ENCODE measurements at regions not wholly inside any gene's neighbourhood (a gene's known extent, or its start where the extent isn't known, plus 50 kb on each side); places are given as distances from the start of the nearest gene placed in this dataset.

DNA sequence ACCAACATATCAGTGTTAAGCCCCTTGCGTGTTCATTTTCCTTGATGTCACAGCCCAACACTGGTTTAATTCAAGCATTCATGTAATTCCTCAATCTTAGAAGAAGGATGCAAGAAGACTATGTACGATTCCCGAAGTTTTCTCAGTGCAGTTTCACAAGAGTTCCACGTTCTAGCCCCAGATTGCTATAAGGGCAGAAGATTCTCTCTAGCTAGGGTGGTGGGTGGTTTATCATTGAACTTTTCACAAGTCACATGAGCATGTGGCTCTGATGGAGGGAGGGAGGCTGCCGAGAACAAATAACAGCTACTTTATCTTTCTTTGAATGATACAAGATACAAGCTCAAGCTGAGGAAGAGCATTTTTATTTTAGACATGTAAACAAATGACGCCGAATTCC is 71.9 kb upstream of the NHSL1 start:
- no peak overlapping the region for H3K4me3 ChIP-seq (ENCODE audit: low read depth, low read length)
- no peaks in the 10 kb centered on the region for H3K9me3 ChIP-seq (ENCODE audit: control insufficient read depth, insufficient read depth, low read depth, low read length)
- no peaks in the 10 kb centered on the region for H3K36me3 ChIP-seq (ENCODE audit: control insufficient read depth in 2 of 2, insufficient read depth in 1 of 2, low read length in 2 of 2)
- POLR2A ChIA-PET: interaction anchor here (0.6 to 1.6 kb wide), 3 partner anchors 9 to 167 kb away, joined by 3 to 4 read pairs (median 3); partner anchors contain the start of gene HEBP2
- H3K4me1 ChIP-seq (ENCODE audit: control insufficient read depth, insufficient read depth, low read length): peaks cover 15% of the 10 kb centered on the region
- H3K27ac ChIP-seq (ENCODE audit: extremely low read depth, low read depth, low read length): no peak overlapping the region
- TF ChIP-seq, protein P1, sequence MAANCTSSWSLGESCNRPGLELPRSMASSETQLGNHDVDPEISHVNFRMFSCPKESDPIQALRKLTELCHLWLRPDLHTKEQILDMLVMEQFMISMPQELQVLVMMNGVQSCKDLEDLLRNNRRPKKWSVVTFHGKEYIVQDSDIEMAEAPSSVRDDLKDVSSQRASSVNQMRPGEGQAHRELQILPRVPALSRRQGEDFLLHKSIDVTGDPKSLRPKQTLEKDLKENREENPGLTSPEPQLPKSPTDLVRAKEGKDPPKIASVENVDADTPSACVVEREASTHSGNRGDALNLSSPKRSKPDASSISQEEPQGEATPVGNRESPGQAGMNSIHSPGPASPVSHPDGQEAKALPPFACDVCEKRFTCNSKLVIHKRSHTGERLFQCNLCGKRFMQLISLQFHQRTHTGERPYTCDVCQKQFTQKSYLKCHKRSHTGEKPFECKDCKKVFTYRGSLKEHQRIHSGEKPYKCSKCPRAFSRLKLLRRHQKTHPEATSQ (tag by site-specific recombination; IDR thresholded peaks at IDR 0.05): no peak
- TF ChIP-seq ZNF366 (tag by site-specific recombination; conservative IDR thresholded peaks at IDR 0.05) (0 out of 2 replicates have a peak, but pooled peaks have one; percentile 22), ZNF341 (tag by site-specific recombination; IDR thresholded peaks at IDR 0.05; ENCODE audit: low read depth) (peak; percentile 81), ZNF324 (tag by site-specific recombination; IDR thresholded peaks at IDR 0.05) (no peak)
- TF ChIP-seq, protein P2, sequence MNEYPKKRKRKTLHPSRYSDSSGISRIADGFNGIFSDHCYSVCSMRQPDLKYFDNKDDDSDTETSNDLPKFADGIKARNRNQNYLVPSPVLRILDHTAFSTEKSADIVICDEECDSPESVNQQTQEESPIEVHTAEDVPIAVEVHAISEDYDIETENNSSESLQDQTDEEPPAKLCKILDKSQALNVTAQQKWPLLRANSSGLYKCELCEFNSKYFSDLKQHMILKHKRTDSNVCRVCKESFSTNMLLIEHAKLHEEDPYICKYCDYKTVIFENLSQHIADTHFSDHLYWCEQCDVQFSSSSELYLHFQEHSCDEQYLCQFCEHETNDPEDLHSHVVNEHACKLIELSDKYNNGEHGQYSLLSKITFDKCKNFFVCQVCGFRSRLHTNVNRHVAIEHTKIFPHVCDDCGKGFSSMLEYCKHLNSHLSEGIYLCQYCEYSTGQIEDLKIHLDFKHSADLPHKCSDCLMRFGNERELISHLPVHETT (tag by site-specific recombination; IDR thresholded peaks at IDR 0.05): no peak
- CTCF ChIA-PET: interaction anchor here (0.7 to 2.0 kb wide), 3 partner anchors 11 to 17 kb away, joined by 3 to 8 read pairs (median 5); no protein-coding TSS in a partner anchor

DNA sequence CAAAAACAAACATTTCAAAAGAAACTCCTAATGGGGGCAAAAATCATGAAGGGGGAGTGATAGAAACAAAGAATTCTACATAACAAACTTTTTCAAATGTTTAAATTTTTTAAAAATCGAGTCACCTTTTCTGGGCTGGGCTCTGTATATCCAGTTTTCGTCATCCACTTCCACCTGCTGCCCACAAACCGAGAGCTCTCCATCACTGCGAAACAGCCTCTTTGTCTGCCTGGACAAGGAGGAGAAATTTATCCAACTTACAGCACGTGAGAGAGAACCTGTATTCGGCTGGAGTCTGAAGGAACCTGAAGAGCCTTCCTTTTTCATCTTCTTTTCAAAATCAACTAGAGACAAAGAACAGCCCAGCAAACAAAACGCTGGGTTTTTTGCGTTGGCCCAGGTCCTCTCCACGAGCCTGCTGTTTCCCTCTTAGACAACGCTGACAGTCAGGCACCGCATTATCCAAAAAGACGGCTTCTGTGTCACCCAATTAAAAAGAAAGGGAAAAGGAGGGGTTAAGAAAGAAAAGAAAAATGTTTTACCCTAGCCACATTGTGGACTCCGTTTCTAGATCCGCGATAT is 72.4 kb upstream of the NHSL1 start:
- no peak overlapping the region for H3K27ac ChIP-seq (ENCODE audit: extremely low read depth, low read depth, low read length)
- peak overlapping the region; percentile 47 for H3K4me3 ChIP-seq (ENCODE audit: low read depth, low read length)
- no peaks in the 10 kb centered on the region for H3K36me3 ChIP-seq (ENCODE audit: control insufficient read depth in 2 of 2, insufficient read depth in 1 of 2, low read length in 2 of 2)
- POLR2A ChIA-PET: interaction anchor here (1.4 to 1.6 kb wide), 2 partner anchors 9 to 167 kb away, joined by 3 to 4 read pairs; partner anchors contain the start of gene HEBP2
- no peaks in the 10 kb centered on the region for H3K9me3 ChIP-seq (ENCODE audit: control insufficient read depth, insufficient read depth, low read depth, low read length)
- CTCF ChIA-PET: interaction anchor here (1.2 to 2.0 kb wide), 2 partner anchors 12 to 17 kb away, joined by 5 to 8 read pairs; no protein-coding TSS in a partner anchor
- H3K4me1 ChIP-seq (ENCODE audit: control insufficient read depth, insufficient read depth, low read length): peaks cover 20% of the 10 kb centered on the region
- TF ChIP-seq, protein P3, sequence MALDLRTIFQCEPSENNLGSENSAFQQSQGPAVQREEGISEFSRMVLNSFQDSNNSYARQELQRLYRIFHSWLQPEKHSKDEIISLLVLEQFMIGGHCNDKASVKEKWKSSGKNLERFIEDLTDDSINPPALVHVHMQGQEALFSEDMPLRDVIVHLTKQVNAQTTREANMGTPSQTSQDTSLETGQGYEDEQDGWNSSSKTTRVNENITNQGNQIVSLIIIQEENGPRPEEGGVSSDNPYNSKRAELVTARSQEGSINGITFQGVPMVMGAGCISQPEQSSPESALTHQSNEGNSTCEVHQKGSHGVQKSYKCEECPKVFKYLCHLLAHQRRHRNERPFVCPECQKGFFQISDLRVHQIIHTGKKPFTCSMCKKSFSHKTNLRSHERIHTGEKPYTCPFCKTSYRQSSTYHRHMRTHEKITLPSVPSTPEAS (tag by site-specific recombination; IDR thresholded peaks at IDR 0.05): no peak
- TF ChIP-seq SP2 (tag by site-specific recombination; IDR thresholded peaks at IDR 0.05) (no peak), ZBTB20 (tag by site-specific recombination; IDR thresholded peaks at IDR 0.05) (0 out of 2 replicates have a peak, but pooled peaks have one; percentile 19), ZNF121 (tag by site-specific recombination; IDR thresholded peaks at IDR 0.05) (no peak), ZNF555 (tag by site-specific recombination; conservative IDR thresholded peaks at IDR 0.05) (no peak), ZNF114 (tag by site-specific recombination; IDR thresholded peaks at IDR 0.05) (no peak), ZNF558 (tag by site-specific recombination; IDR thresholded peaks at IDR 0.05) (no peak), SCRT2 (tag by site-specific recombination; IDR thresholded peaks at IDR 0.05) (peak; percentile 46; the same call in 1 of the 2 replicates), ZNF366 (tag by site-specific recombination; conservative IDR thresholded peaks at IDR 0.05) (0 out of 2 replicates have a peak, but pooled peaks have one; percentile 9), ZNF654 (tag by site-specific recombination; IDR thresholded peaks at IDR 0.05; ENCODE audit: low read depth) (no peak), ZNF843 (tag by site-specific recombination; IDR thresholded peaks at IDR 0.05) (no peak), KLF10 (tag by site-specific recombination; IDR thresholded peaks at IDR 0.05) (0 out of 2 replicates have a peak, but pooled peaks have one; percentile 13), ZNF350 (tag by site-specific recombination; IDR thresholded peaks at IDR 0.05) (no peak)
- TF ChIP-seq, protein P4, sequence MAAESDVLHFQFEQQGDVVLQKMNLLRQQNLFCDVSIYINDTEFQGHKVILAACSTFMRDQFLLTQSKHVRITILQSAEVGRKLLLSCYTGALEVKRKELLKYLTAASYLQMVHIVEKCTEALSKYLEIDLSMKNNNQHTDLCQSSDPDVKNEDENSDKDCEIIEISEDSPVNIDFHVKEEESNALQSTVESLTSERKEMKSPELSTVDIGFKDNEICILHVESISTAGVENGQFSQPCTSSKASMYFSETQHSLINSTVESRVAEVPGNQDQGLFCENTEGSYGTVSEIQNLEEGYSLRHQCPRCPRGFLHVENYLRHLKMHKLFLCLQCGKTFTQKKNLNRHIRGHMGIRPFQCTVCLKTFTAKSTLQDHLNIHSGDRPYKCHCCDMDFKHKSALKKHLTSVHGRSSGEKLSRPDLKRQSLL (tag by site-specific recombination; IDR thresholded peaks at IDR 0.05): no peak
- TF ChIP-seq, protein P5, sequence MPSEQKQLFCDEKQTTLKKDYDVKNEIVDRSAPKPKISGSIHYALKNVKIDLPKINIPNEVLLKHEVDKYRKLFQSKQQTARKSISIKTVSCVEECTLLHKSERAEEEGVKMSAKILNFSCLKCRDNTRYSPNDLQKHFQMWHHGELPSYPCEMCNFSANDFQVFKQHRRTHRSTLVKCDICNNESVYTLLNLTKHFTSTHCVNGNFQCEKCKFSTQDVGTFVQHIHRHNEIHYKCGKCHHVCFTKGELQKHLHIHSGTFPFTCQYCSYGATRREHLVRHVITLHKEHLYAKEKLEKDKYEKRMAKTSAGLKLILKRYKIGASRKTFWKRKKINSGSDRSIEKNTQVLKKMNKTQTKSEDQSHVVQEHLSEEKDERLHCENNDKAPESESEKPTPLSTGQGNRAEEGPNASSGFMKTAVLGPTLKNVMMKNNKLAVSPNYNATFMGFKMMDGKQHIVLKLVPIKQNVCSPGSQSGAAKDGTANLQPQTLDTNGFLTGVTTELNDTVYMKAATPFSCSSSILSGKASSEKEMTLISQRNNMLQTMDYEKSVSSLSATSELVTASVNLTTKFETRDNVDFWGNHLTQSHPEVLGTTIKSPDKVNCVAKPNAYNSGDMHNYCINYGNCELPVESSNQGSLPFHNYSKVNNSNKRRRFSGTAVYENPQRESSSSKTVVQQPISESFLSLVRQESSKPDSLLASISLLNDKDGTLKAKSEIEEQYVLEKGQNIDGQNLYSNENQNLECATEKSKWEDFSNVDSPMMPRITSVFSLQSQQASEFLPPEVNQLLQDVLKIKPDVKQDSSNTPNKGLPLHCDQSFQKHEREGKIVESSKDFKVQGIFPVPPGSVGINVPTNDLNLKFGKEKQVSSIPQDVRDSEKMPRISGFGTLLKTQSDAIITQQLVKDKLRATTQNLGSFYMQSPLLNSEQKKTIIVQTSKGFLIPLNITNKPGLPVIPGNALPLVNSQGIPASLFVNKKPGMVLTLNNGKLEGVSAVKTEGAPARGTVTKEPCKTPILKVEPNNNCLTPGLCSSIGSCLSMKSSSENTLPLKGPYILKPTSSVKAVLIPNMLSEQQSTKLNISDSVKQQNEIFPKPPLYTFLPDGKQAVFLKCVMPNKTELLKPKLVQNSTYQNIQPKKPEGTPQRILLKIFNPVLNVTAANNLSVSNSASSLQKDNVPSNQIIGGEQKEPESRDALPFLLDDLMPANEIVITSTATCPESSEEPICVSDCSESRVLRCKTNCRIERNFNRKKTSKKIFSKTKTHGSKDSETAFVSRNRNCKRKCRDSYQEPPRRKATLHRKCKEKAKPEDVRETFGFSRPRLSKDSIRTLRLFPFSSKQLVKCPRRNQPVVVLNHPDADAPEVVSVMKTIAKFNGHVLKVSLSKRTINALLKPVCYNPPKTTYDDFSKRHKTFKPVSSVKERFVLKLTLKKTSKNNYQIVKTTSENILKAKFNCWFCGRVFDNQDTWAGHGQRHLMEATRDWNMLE (tag by site-specific recombination; conservative IDR thresholded peaks at IDR 0.05; ENCODE audit: low read depth): no peak

Data from HEK293 (cell line).